Esophagus muscularis mucosa (tissue), 4 donors: ENCODE measurements at regions not wholly inside any gene's neighbourhood (a gene's known extent, or its start where the extent isn't known, plus 50 kb on each side); places are given as distances from the start of the nearest gene placed in this dataset.

Source experiments
- CTCF ChIP-seq, 3 experiments: fragments of 200-600 bp in 2 of 3; fragments of 450-650 bp in 1 of 3; sonication (generic) in 2 of 3; IDR thresholded peaks; one replicate each; pipeline ENCODE4 v1.5.1; 2017 to 2019; ENCODE audit warnings: antibody characterized with exemption in 3 of 3, mild to moderate bottlenecking in 2 of 3, moderate library complexity in 1 of 3
- EP300 ChIP-seq: sonication (generic); formaldehyde crosslinking; IDR thresholded peaks from one replicate; pipeline ENCODE4 v1.6.1; 2017; ENCODE audit warnings: antibody characterized with exemption
- POLR2A ChIP-seq: fragments of 450-650 bp; IDR thresholded peaks from one replicate; pipeline ENCODE4 v1.6.1; 2017; ENCODE audit warnings: antibody characterized with exemption, moderate library complexity, mild to moderate bottlenecking, low read depth
- POLR2AphosphoS5 ChIP-seq, 2 donors: sonication (generic); formaldehyde crosslinking; IDR thresholded peaks; one replicate each; pipeline ENCODE4 v1.6.1; 2017; ENCODE audit warnings: antibody characterized with exemption in 2 of 2

GRCh38 chr17:62188713-62189112 lies 123.6 kb upstream of the MED13 start:
- TF ChIP-seq CTCF (IDR thresholded peaks at IDR 0.05) (no peak), POLR2A (no peak), POLR2AphosphoS5 (IDR thresholded peaks at IDR 0.05) (no peak), EP300 (no peak)
